A549 (cell line): ENCODE measurements at regions not wholly inside any gene's neighbourhood (a gene's known extent, or its start where the extent isn't known, plus 50 kb on each side); places are given as distances from the start of the nearest gene placed in this dataset.
"Not testable (repeated sequence)": the region's sequence is repeated elsewhere in the genome, so short reads cannot be mapped to it uniquely, and the experiment has no call there.

Experiments
- ATAC-seq, 2 experiments: fragments of 200-7000 bp in 1 of 2; fragments of >200 bp in 1 of 2; cut with Nextera tagmentation in 1 of 2; cut with Tn5 transposase in 1 of 2; 3 replicates each; pipeline versions ENCODE4 v1.8.0 to v1.9.1; 2018 to 2020; ENCODE audit warnings: mild to moderate bottlenecking in 1 of 2, moderate library complexity in 1 of 2
- CTCF ChIA-PET: fragments of 300-600 bp; sonication (Branson Sonifier 250); formaldehyde crosslinking; extraction: SDS; loops from one replicate; lab custom pipeline; 2021; ENCODE audit warnings: antibody characterized with exemption, inconsistent platforms; lab: Yijun Ruan, JAX
- POLR2A ChIA-PET: fragments of 350-600 bp; formaldehyde crosslinking; extraction: SDS; loops from one replicate; lab custom pipeline; 2021; ENCODE audit warnings: antibody characterized with exemption, inconsistent platforms; lab: Yijun Ruan, JAX
- DNase-seq, 2 experiments: peaks; one replicate each; pipeline versions ENCODE4 v3.0.0 to v3.0.0-alpha.2; 2011 to 2016; ENCODE audit warnings: low read depth in 1 of 2, low spot score in 1 of 2
- FAIRE-seq: peaks from 2 replicates; lab custom pipeline; 2011; peaks lifted over from hg19 to GRCh38; lab: Jason Lieb, UNC
- H3K27ac ChIP-seq, 2 experiments: fragments of >200 bp; sonication (Bioruptor Twin); formaldehyde crosslinking; 3 replicates each; pipeline ENCODE4 v1.5.1; 2016 to 2017
- H3K4me1 ChIP-seq: fragments of >200 bp; sonication (Bioruptor Twin); formaldehyde crosslinking; 3 replicates; pipeline ENCODE4 v1.6.1; 2016
- H3K4me2 ChIP-seq: fragments of >200 bp; sonication (Bioruptor Twin); formaldehyde crosslinking; 3 replicates; pipeline ENCODE4 v1.6.1; 2016
- H3K4me3 ChIP-seq: fragments of >200 bp; sonication (Bioruptor Twin); formaldehyde crosslinking; 3 replicates; pipeline ENCODE4 v1.5.1; 2016
- H3K9me3 ChIP-seq: fragments of >200 bp; sonication (Bioruptor Twin); formaldehyde crosslinking; 3 replicates; pipeline ENCODE4 v1.6.1; 2016
- ATOH8 ChIP-seq: fragments of 250-450 bp; sonication (Bioruptor Pico); IDR thresholded peaks from 2 replicates; pipeline ENCODE4 v1.5.0; 2020; ENCODE audit warnings: low read depth, mild to moderate bottlenecking, moderate library complexity
- CBX2 ChIP-seq: fragments of 200-600 bp; sonication (generic); IDR thresholded peaks from 2 replicates; pipeline ENCODE4 v1.6.1; 2016; ENCODE audit warnings: low read depth, mild to moderate bottlenecking, borderline replicate concordance
- CHD4 ChIP-seq: fragments of 200-600 bp; sonication (generic); IDR thresholded peaks from 2 replicates; pipeline ENCODE4 v1.6.1; 2016; ENCODE audit warnings: antibody characterized with exemption, mild to moderate bottlenecking, borderline replicate concordance
- EHMT2 ChIP-seq: fragments of 200-600 bp; sonication (generic); IDR thresholded peaks from 2 replicates; pipeline ENCODE4 v1.6.1; 2016; ENCODE audit warnings: antibody characterized with exemption, low read depth, mild to moderate bottlenecking, moderate library complexity
- FOSB ChIP-seq: fragments of 250-450 bp; sonication (Bioruptor Pico); IDR thresholded peaks from 2 replicates; pipeline ENCODE4 v1.5.0; 2020; ENCODE audit warnings: mild to moderate bottlenecking, moderate library complexity
- HDAC2 ChIP-seq: fragments of 200-600 bp; sonication (generic); IDR thresholded peaks from 2 replicates; pipeline ENCODE4 v1.6.1; 2016
- HOXA7 ChIP-seq: fragments of 250-450 bp; sonication (Bioruptor Pico); IDR thresholded peaks from 2 replicates; pipeline ENCODE4 v1.5.0; 2020; ENCODE audit warnings: mild to moderate bottlenecking, moderate library complexity
- KDM5A ChIP-seq: fragments of 200-600 bp; sonication (generic); IDR thresholded peaks from 2 replicates; pipeline ENCODE4 v1.6.1; 2016; ENCODE audit warnings: antibody characterized with exemption, mild to moderate bottlenecking
- MAFK ChIP-seq: fragments of 450-650 bp; IDR thresholded peaks from 2 replicates; pipeline ENCODE4 v1.6.1; 2014; ENCODE audit not compliant: partially characterized antibody
- NFE2L2 ChIP-seq: fragments of 150-350 bp; conservative IDR thresholded peaks from 2 replicates; pipeline ENCODE4 v1.6.1; 2014; ENCODE audit warnings: low read length
- RARB ChIP-seq: fragments of 250-450 bp; sonication (Bioruptor Pico); IDR thresholded peaks from 2 replicates; pipeline ENCODE4 v1.8.0; 2021; ENCODE audit warnings: mild to moderate bottlenecking, moderate library complexity
- RCOR1 ChIP-seq: fragments of 150-350 bp; IDR thresholded peaks from 2 replicates; pipeline ENCODE4 v1.6.1; 2014; ENCODE audit warnings: antibody characterized with exemption, low read length, low read depth
- TFCP2L1 ChIP-seq: fragments of 250-450 bp; sonication (Bioruptor Pico); IDR thresholded peaks from 2 replicates; pipeline ENCODE4 v1.5.0; 2021; ENCODE audit warnings: mild to moderate bottlenecking
- USF2 ChIP-seq: fragments of 450-650 bp; IDR thresholded peaks from 2 replicates; pipeline ENCODE4 v1.6.1; 2014; ENCODE audit warnings: antibody characterized with exemption
- WGBS: methylation state at CpG from one replicate; pipeline ENCODE4 v1.1.6; 2017; ENCODE audit errors: missing lambda C conversion rate; 5-methylcytosine and 5-hydroxymethylcytosine counted together
- TF ChIP-seq, protein P1 (sequence below): fragments of 200-600 bp; sonication (generic); IDR thresholded peaks from 2 replicates; pipeline ENCODE4 v1.6.1; 2016; ENCODE audit warnings: antibody characterized with exemption, mild to moderate bottlenecking, moderate library complexity
- TF ChIP-seq, protein P2 (sequence below): fragments of 150-350 bp; IDR thresholded peaks from 2 replicates; pipeline ENCODE4 v1.6.1; 2014; ENCODE audit warnings: low read depth, mild to moderate bottlenecking, low read length
- TF ChIP-seq, protein P3 (sequence below): fragments of 250-450 bp; sonication (Bioruptor Pico); IDR thresholded peaks from 2 replicates; pipeline ENCODE4 v1.5.0; 2021; ENCODE audit warnings: mild to moderate bottlenecking, moderate library complexity, borderline replicate concordance

GRCh38 chr4:126664839-126665238, 967.9 kb upstream of the INTU start:
- TF ChIP-seq HOXA7 (CRISPR knock-in tag) (no peak), RARB (no peak)
- TF ChIP-seq, protein P1, sequence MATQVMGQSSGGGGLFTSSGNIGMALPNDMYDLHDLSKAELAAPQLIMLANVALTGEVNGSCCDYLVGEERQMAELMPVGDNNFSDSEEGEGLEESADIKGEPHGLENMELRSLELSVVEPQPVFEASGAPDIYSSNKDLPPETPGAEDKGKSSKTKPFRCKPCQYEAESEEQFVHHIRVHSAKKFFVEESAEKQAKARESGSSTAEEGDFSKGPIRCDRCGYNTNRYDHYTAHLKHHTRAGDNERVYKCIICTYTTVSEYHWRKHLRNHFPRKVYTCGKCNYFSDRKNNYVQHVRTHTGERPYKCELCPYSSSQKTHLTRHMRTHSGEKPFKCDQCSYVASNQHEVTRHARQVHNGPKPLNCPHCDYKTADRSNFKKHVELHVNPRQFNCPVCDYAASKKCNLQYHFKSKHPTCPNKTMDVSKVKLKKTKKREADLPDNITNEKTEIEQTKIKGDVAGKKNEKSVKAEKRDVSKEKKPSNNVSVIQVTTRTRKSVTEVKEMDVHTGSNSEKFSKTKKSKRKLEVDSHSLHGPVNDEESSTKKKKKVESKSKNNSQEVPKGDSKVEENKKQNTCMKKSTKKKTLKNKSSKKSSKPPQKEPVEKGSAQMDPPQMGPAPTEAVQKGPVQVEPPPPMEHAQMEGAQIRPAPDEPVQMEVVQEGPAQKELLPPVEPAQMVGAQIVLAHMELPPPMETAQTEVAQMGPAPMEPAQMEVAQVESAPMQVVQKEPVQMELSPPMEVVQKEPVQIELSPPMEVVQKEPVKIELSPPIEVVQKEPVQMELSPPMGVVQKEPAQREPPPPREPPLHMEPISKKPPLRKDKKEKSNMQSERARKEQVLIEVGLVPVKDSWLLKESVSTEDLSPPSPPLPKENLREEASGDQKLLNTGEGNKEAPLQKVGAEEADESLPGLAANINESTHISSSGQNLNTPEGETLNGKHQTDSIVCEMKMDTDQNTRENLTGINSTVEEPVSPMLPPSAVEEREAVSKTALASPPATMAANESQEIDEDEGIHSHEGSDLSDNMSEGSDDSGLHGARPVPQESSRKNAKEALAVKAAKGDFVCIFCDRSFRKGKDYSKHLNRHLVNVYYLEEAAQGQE = no peak
- TF ChIP-seq, protein P2, sequence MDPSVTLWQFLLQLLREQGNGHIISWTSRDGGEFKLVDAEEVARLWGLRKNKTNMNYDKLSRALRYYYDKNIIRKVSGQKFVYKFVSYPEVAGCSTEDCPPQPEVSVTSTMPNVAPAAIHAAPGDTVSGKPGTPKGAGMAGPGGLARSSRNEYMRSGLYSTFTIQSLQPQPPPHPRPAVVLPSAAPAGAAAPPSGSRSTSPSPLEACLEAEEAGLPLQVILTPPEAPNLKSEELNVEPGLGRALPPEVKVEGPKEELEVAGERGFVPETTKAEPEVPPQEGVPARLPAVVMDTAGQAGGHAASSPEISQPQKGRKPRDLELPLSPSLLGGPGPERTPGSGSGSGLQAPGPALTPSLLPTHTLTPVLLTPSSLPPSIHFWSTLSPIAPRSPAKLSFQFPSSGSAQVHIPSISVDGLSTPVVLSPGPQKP = no peak

GRCh38 chr4:126670038-126670437, 962.7 kb upstream of the INTU start:
- WGBS = no CpG with 5 or more reads among the region's 5 CpGs
- ATAC-seq, FAIRE-seq, H3K4me3 ChIP-seq, H3K4me2 ChIP-seq, CTCF ChIA-PET, DNase-seq, H3K4me1 ChIP-seq, H3K9me3 ChIP-seq, POLR2A ChIA-PET, H3K27ac ChIP-seq: not testable (repeated sequence)

More at GRCh38 chr4:126664839-126665238, 967.9 kb upstream of the INTU start:
- WGBS = 0% methylated on average over 1 of the region's 1 CpG
- no peaks in the 10 kb centered on the region for H3K4me1 ChIP-seq
- H3K4me3 ChIP-seq = no peak overlapping the region
- no peak overlapping the region for H3K27ac ChIP-seq
- H3K9me3 ChIP-seq = no peaks in the 10 kb centered on the region
- FAIRE-seq = no peak
- no peak for DNase-seq
- ATAC-seq = no peak
- CTCF ChIA-PET = no interaction called here
- no peak overlapping the region for H3K4me2 ChIP-seq
- POLR2A ChIA-PET = no interaction called here

- Histone ChIP-seq H3K27ac (no peak overlapping the region), H3K4me3 (no peak overlapping the region), H3K9me3 (no peaks in the 10 kb centered on the region), H3K4me1 (no peaks in the 10 kb centered on the region), H3K4me2 (no peak overlapping the region)
- ATAC-seq (no peak), DNase-seq (no peak), FAIRE-seq (no peak)
- CTCF ChIA-PET = no interaction called here
- POLR2A ChIA-PET = no interaction called here
- TF ChIP-seq CBX2 = no peak
- no peak for TF ChIP-seq HDAC2
- no peak for TF ChIP-seq FOSB (CRISPR knock-in tag)
- TF ChIP-seq EHMT2 = no peak
- no peak for TF ChIP-seq CHD4
- no peak for TF ChIP-seq RARB
- TF ChIP-seq USF2 = no peak
- no peak for TF ChIP-seq RCOR1
- TF ChIP-seq, protein P3, sequence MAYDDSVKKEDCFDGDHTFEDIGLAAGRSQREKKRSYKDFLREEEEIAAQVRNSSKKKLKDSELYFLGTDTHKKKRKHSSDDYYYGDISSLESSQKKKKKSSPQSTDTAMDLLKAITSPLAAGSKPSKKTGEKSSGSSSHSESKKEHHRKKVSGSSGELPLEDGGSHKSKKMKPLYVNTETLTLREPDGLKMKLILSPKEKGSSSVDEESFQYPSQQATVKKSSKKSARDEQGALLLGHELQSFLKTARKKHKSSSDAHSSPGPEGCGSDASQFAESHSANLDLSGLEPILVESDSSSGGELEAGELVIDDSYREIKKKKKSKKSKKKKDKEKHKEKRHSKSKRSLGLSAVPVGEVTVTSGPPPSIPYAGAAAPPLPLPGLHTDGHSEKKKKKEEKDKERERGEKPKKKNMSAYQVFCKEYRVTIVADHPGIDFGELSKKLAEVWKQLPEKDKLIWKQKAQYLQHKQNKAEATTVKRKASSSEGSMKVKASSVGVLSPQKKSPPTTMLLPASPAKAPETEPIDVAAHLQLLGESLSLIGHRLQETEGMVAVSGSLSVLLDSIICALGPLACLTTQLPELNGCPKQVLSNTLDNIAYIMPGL = no peak
- TF ChIP-seq NFE2L2 = no peak
- no peak for TF ChIP-seq KDM5A
- TF ChIP-seq MAFK = no peak
- TF ChIP-seq TFCP2L1 = no peak
- no peak for TF ChIP-seq ATOH8
- WGBS = 4% methylated on average over 2 of the region's 2 CpGs
Observed at GRCh38 chr4:126678618-126679017, 954.1 kb upstream of the INTU start.
